ENCODE measurements at regions not wholly inside any gene's neighbourhood (a gene's known extent, or its start where the extent isn't known, plus 50 kb on each side); places are given as distances from the start of the nearest gene placed in this dataset.

- DNase-seq: no peak
These were observed 226.5 kb downstream of the PTPRC start for GRCh38 chr1:198865319-198865718.

- DNase-seq: no peak
These were observed 228.3 kb downstream of the PTPRC start for GRCh38 chr1:198867182-198867581.

GRCh38 chr1:198873696-198874230 lies 234.9 kb downstream of the PTPRC start:
- DNase-seq: no peak

GRCh38 chr1:198876371-198876871 lies 237.6 kb downstream of the PTPRC start:
- no peak for DNase-seq

GRCh38 chr1:198878566-198878965 lies 239.7 kb downstream of the PTPRC start:
- no peak for DNase-seq

- no peak for DNase-seq
These were observed 241.0 kb downstream of the PTPRC start for GRCh38 chr1:198879711-198880306.

- DNase-seq: no peak
These were observed 241.6 kb downstream of the PTPRC start for GRCh38 chr1:198880397-198880796.

GRCh38 chr1:198880818-198881597 lies 242.2 kb downstream of the PTPRC start:
- no peak for DNase-seq

GRCh38 chr1:198883184-198883583 lies 244.3 kb downstream of the PTPRC start:
- DNase-seq: no peak

- DNase-seq: no peak
These were observed 249.0 kb downstream of the PTPRC start for GRCh38 chr1:198887866-198888265.

GRCh38 chr1:198888379-198888943 lies 249.6 kb downstream of the PTPRC start:
- no peak for DNase-seq

- no peak for DNase-seq
These were observed 250.3 kb downstream of the PTPRC start for GRCh38 chr1:198889101-198889500.

GRCh38 chr1:198889749-198890148 lies 250.9 kb downstream of the PTPRC start:
- no peak for DNase-seq

GRCh38 chr1:198890214-198890930 lies 251.5 kb downstream of the PTPRC start:
- DNase-seq: no peak

- DNase-seq: no peak
These were observed 253.2 kb downstream of the PTPRC start for GRCh38 chr1:198892065-198892464.

GRCh38 chr1:198893141-198893540 lies 254.3 kb downstream of the PTPRC start:
- no peak for DNase-seq

GRCh38 chr1:198893763-198894444 lies 255.1 kb downstream of the PTPRC start:
- no peak for DNase-seq

GRCh38 chr1:198901266-198901665 lies 262.4 kb downstream of the PTPRC start:
- no peak for DNase-seq

- no peak for DNase-seq
These were observed 263.8 kb downstream of the PTPRC start for GRCh38 chr1:198902655-198903054.

GRCh38 chr1:198903203-198903602 lies 264.4 kb downstream of the PTPRC start:
- DNase-seq: no peak

GRCh38 chr1:198903621-198904020 lies 264.8 kb downstream of the PTPRC start:
- DNase-seq: no peak

GRCh38 chr1:198904321-198904720 lies 265.5 kb downstream of the PTPRC start:
- DNase-seq: no peak

Measured in activated T-cell treated with anti-CD3 and anti-CD28 coated beads for 4 hours (primary cell).